ENCODE measurements at regions not wholly inside any gene's neighbourhood (a gene's known extent, or its start where the extent isn't known, plus 50 kb on each side); places are given as distances from the start of the nearest gene placed in this dataset.

- Histone ChIP-seq H3K27me3 (ENCODE audit: insufficient read depth, poor library complexity, severe bottlenecking) (peaks cover 2% of the 10 kb centered on the region), H3K4me3 (replicated peaks; ENCODE audit: insufficient read depth, low read length) (no peak overlapping the region), H3K27ac (replicated peaks) (no peak overlapping the region)
- no peak for DNase-seq (ENCODE audit: low read depth in 1 of 2, low spot score in 1 of 2)
- TF ChIP-seq POLR2AphosphoS5 (IDR thresholded peaks at IDR 0.05; ENCODE audit: low read depth) (no peak), SPI1 (IDR thresholded peaks at IDR 0.05; ENCODE audit: borderline replicate concordance, low read depth) (no peak), GABPA (IDR thresholded peaks at IDR 0.05; ENCODE audit: low read depth) (no peak), REST (IDR thresholded peaks at IDR 0.05; ENCODE audit: insufficient replicate concordance, low read depth) (no peak), CTCF (IDR thresholded peaks at IDR 0.05; ENCODE audit: insufficient read depth, low read length) (no peak)
Observed at GRCh38 chr1:221405146-221405545, 336.7 kb downstream of the DUSP10 start.

- TF ChIP-seq POLR2AphosphoS5 (IDR thresholded peaks at IDR 0.05; ENCODE audit: low read depth) (no peak), CTCF (IDR thresholded peaks at IDR 0.05; ENCODE audit: insufficient read depth, low read length) (no peak), REST (IDR thresholded peaks at IDR 0.05; ENCODE audit: insufficient replicate concordance, low read depth) (no peak), GABPA (IDR thresholded peaks at IDR 0.05; ENCODE audit: low read depth) (no peak), SPI1 (IDR thresholded peaks at IDR 0.05; ENCODE audit: borderline replicate concordance, low read depth) (no peak)
- no peak overlapping the region for H3K27ac ChIP-seq (replicated peaks)
- no peak for DNase-seq (ENCODE audit: low read depth in 1 of 2, low spot score in 1 of 2)
- H3K4me3 ChIP-seq (replicated peaks; ENCODE audit: insufficient read depth, low read length), result no peak overlapping the region
- no peaks in the 10 kb centered on the region for H3K27me3 ChIP-seq (ENCODE audit: insufficient read depth, poor library complexity, severe bottlenecking)
Observed at GRCh38 chr1:221408117-221408803, 333.6 kb downstream of the DUSP10 start.

GRCh38 chr1:221411283-221411682, 330.6 kb downstream of the DUSP10 start:
- Histone ChIP-seq H3K4me3 (replicated peaks; ENCODE audit: insufficient read depth, low read length) (no peak overlapping the region), H3K27ac (replicated peaks) (no peak overlapping the region), H3K27me3 (ENCODE audit: insufficient read depth, poor library complexity, severe bottlenecking) (no peaks in the 10 kb centered on the region)
- no peak for DNase-seq (ENCODE audit: low read depth in 1 of 2, low spot score in 1 of 2)
- TF ChIP-seq CTCF (IDR thresholded peaks at IDR 0.05; ENCODE audit: insufficient read depth, low read length), result no peak
- no peak for TF ChIP-seq SPI1 (IDR thresholded peaks at IDR 0.05; ENCODE audit: borderline replicate concordance, low read depth)
- TF ChIP-seq GABPA (IDR thresholded peaks at IDR 0.05; ENCODE audit: low read depth), result no peak
